PC-9 (cell line): ENCODE measurements at regions not wholly inside any gene's neighbourhood (a gene's known extent, or its start where the extent isn't known, plus 50 kb on each side); places are given as distances from the start of the nearest gene placed in this dataset.
"Not testable (repeated sequence)": the region's sequence is repeated elsewhere in the genome, so short reads cannot be mapped to it uniquely, and the experiment has no call there.

Source experiments
- BruUV-seq: library from RNA; stranded (reverse); fragments of 400-500 nt; replicated peaks from 2 replicates; lab custom pipeline; 2021; lab: Mats Ljungman, UMichigan
- CTCF ChIA-PET: fragments of 300-600 bp; sonication (Branson Sonifier 250); formaldehyde crosslinking; loops from one replicate; lab custom pipeline; 2022; ENCODE audit warnings: antibody characterized with exemption; lab: Charles Lee
- POLR2A ChIA-PET: fragments of 300-600 bp; sonication (Branson Sonifier 250); formaldehyde crosslinking; loops from one replicate; lab custom pipeline; 2022; ENCODE audit warnings: antibody characterized with exemption; ENCODE audit not compliant: unreplicated experiment; lab: Charles Lee
- DNase-seq, 2 experiments: peaks; one replicate each; pipeline versions ENCODE4 v3.0.0 to v3.0.0-alpha.2; 2015 to 2022; ENCODE audit warnings: mixed read lengths in 1 of 2
- H2AFZ ChIP-seq: fragments of 200-600 bp; sonication (generic); 2 replicates; pipeline ENCODE4 v1.8.1; 2017; ENCODE audit warnings: antibody characterized with exemption
- H3F3A ChIP-seq: fragments of 200-600 bp; sonication (generic); 2 replicates; pipeline ENCODE4 v1.8.1; 2017; ENCODE audit warnings: antibody characterized with exemption, mild to moderate bottlenecking, low read depth; ENCODE audit not compliant: insufficient read depth
- H3K27ac ChIP-seq: fragments of 200-600 bp; sonication (generic); 2 replicates; pipeline ENCODE4 v1.6.1; 2016; ENCODE audit warnings: mixed run types
- H3K27me3 ChIP-seq: fragments of 200-600 bp; sonication (generic); 2 replicates; pipeline ENCODE4 v1.6.1; 2016; ENCODE audit warnings: low read depth, mixed run types; ENCODE audit not compliant: insufficient read depth
- H3K36me3 ChIP-seq: fragments of 200-600 bp; sonication (generic); 2 replicates; pipeline ENCODE4 v1.6.1; 2016; ENCODE audit warnings: low read depth, mixed run types
- H3K4me1 ChIP-seq: fragments of 200-600 bp; sonication (generic); replicated peaks from 2 replicates; pipeline ENCODE4 v1.6.1; 2016; ENCODE audit warnings: mixed run types; ENCODE audit not compliant: insufficient read depth
- H3K4me2 ChIP-seq: fragments of 200-600 bp; sonication (generic); 2 replicates; pipeline ENCODE4 v1.6.1; 2017; ENCODE audit warnings: mixed run types
- H3K4me3 ChIP-seq: fragments of 200-600 bp; sonication (generic); 2 replicates; pipeline ENCODE4 v1.6.1; 2016; ENCODE audit warnings: mixed run types
- H3K79me2 ChIP-seq: fragments of 200-600 bp; sonication (generic); 2 replicates; pipeline ENCODE4 v1.6.1; 2017; ENCODE audit warnings: low read depth, mixed run types
- H3K9me2 ChIP-seq: fragments of 200-600 bp; sonication (generic); 2 replicates; pipeline ENCODE4 v1.8.1; 2017; ENCODE audit warnings: mild to moderate bottlenecking; ENCODE audit not compliant: insufficient read depth
- H3K9me3 ChIP-seq: fragments of 200-600 bp; sonication (generic); 2 replicates; pipeline ENCODE4 v1.8.1; 2016; ENCODE audit warnings: low read depth; ENCODE audit not compliant: insufficient read depth
- H4K20me1 ChIP-seq: fragments of 200-600 bp; sonication (generic); 2 replicates; pipeline ENCODE4 v1.8.1; 2017; ENCODE audit not compliant: insufficient read depth
- CTCF ChIP-seq: fragments of 200-600 bp; sonication (generic); conservative IDR thresholded peaks from 2 replicates; pipeline ENCODE4 v1.6.1; 2017; ENCODE audit warnings: mixed run types, antibody characterized with exemption, mild to moderate bottlenecking, moderate library complexity
- EZH2 ChIP-seq: fragments of 200-600 bp; sonication (generic); IDR thresholded peaks from 2 replicates; pipeline ENCODE4 v1.8.0; 2017; ENCODE audit warnings: antibody characterized with exemption, low read depth
- intact Hi-C: fragments of 100-400 bp; cut with micrococcal nuclease; formaldehyde crosslinking; loops from one replicate; pipeline ENCODE4 v1.10.0; 2022; ENCODE audit not compliant: unreplicated experiment

- BruUV-seq, result no TSS peak
- ChIA-PET CTCF (no interaction called here), POLR2A (no interaction called here)
- Histone ChIP-seq H3F3A (no peaks in the 10 kb centered on the region), H3K36me3 (no peaks in the 10 kb centered on the region), H3K4me3 (no peak overlapping the region), H3K27ac (no peak overlapping the region), H3K4me2 (no peak overlapping the region), H3K9me2 (no peaks in the 10 kb centered on the region; the same call in 1 of the 2 replicates), H3K4me1 (no peaks in the 10 kb centered on the region), H3K79me2 (no peaks in the 10 kb centered on the region), H3K27me3 (no peaks in the 10 kb centered on the region), H2AFZ (no peak overlapping the region), H4K20me1 (no peaks in the 10 kb centered on the region), H3K9me3 (no peaks in the 10 kb centered on the region)
- intact Hi-C loops, result no loop called here
- no peak for TF ChIP-seq EZH2
- no peak for DNase-seq
These were observed 61.3 kb upstream of the P2RY1 start for GRCh38 chr3:152773633-152774032.

- H3K79me2 ChIP-seq, POLR2A ChIA-PET, H3K27ac ChIP-seq, H3K9me2 ChIP-seq, H3K9me3 ChIP-seq, H3K4me2 ChIP-seq, H3K27me3 ChIP-seq, H4K20me1 ChIP-seq, BruUV-seq, H2AFZ ChIP-seq, H3K4me1 ChIP-seq, H3F3A ChIP-seq, DNase-seq, intact Hi-C loops, H3K4me3 ChIP-seq, CTCF ChIA-PET, H3K36me3 ChIP-seq: not testable (repeated sequence)
These were observed 60.7 kb upstream of the P2RY1 start for GRCh38 chr3:152774230-152774629.

- Histone ChIP-seq H3K9me3 (no peaks in the 10 kb centered on the region), H2AFZ (no peak overlapping the region), H3K4me3 (no peak overlapping the region), H4K20me1 (no peaks in the 10 kb centered on the region), H3K36me3 (no peaks in the 10 kb centered on the region), H3K4me1 (no peaks in the 10 kb centered on the region), H3K79me2 (no peaks in the 10 kb centered on the region), H3K4me2 (no peak overlapping the region), H3F3A (no peaks in the 10 kb centered on the region), H3K27me3 (no peaks in the 10 kb centered on the region), H3K27ac (no peak overlapping the region), H3K9me2 (no peaks in the 10 kb centered on the region)
- ChIA-PET POLR2A (no interaction called here), CTCF (no interaction called here)
- TF ChIP-seq CTCF (no peak), EZH2 (no peak)
- BruUV-seq, result no TSS peak
- intact Hi-C loops, result no loop called here
- no peak for DNase-seq
These were observed 56.9 kb upstream of the P2RY1 start for GRCh38 chr3:152778022-152778421.

GRCh38 chr3:152779653-152780052 is 55.3 kb upstream of the P2RY1 start:
- intact Hi-C loops, result no loop called here
- no peak overlapping the region for H2AFZ ChIP-seq
- no peaks in the 10 kb centered on the region for H3K36me3 ChIP-seq
- DNase-seq, result no peak
- H3K4me3 ChIP-seq, result no peak overlapping the region
- H3K9me3 ChIP-seq, result no peaks in the 10 kb centered on the region
- BruUV-seq, result no TSS peak
- H4K20me1 ChIP-seq, result no peaks in the 10 kb centered on the region
- ChIA-PET CTCF (no interaction called here), POLR2A (no interaction called here)
- TF ChIP-seq EZH2 (no peak), CTCF (no peak)
- no peaks in the 10 kb centered on the region for H3K79me2 ChIP-seq
- no peak overlapping the region for H3K27ac ChIP-seq
- H3F3A ChIP-seq, result no peaks in the 10 kb centered on the region
- no peak overlapping the region for H3K4me2 ChIP-seq
- no peaks in the 10 kb centered on the region for H3K27me3 ChIP-seq
- H3K9me2 ChIP-seq, result no peaks in the 10 kb centered on the region
- H3K4me1 ChIP-seq, result no peaks in the 10 kb centered on the region
